SK-N-MC (cell line): ENCODE measurements at regions not wholly inside any gene's neighbourhood (a gene's known extent, or its start where the extent isn't known, plus 50 kb on each side); places are given as distances from the start of the nearest gene placed in this dataset.

Source experiments
- DNase-seq: peaks from one replicate; pipeline ENCODE4 v3.0.0-alpha.2; 2011; ENCODE audit warnings: low read depth, low spot score
- H3K27ac ChIP-seq: fragments of 200-600 bp; sonication (generic); 2 replicates; pipeline ENCODE4 v1.5.1; 2016; ENCODE audit warnings: mixed run types
- H3K36me3 ChIP-seq: fragments of 200-600 bp; sonication (generic); 2 replicates; pipeline ENCODE4 v1.6.1; 2017; ENCODE audit warnings: antibody characterized with exemption, low read length, mixed read lengths; ENCODE audit not compliant: insufficient read depth
- H3K4me3 ChIP-seq: fragments of 200-600 bp; sonication (generic); 2 replicates; pipeline ENCODE4 v1.5.1; 2016
- H3K9ac ChIP-seq: fragments of 200-600 bp; sonication (generic); 2 replicates; pipeline ENCODE4 v1.8.0; 2017; ENCODE audit warnings: mixed run types, mixed read lengths; ENCODE audit not compliant: insufficient read length
- H3K9me3 ChIP-seq: fragments of 200-600 bp; sonication (generic); 2 replicates; pipeline ENCODE4 v1.6.1; 2017; ENCODE audit warnings: low read depth, mild to moderate bottlenecking, antibody characterized with exemption, low read length, moderate library complexity, mixed read lengths
- EZH2 ChIP-seq: fragments of 200-600 bp; sonication (generic); IDR thresholded peaks from one replicate; pipeline ENCODE4 v1.6.1; 2017; ENCODE audit warnings: antibody characterized with exemption
- FOXP2 ChIP-seq: optimal IDR thresholded peaks from 2 replicates; pipeline ENCODE3; 2011; ENCODE audit warnings: mild to moderate bottlenecking, moderate library complexity; ENCODE audit not compliant: insufficient read depth; ENCODE audit errors: extremely low read length, control extremely low read depth
- POLR2AphosphoS5 ChIP-seq: IDR thresholded peaks from 2 replicates; pipeline ENCODE4 v1.6.1; 2012; ENCODE audit warnings: mild to moderate bottlenecking, low read depth, low read length, borderline replicate concordance

DNA sequence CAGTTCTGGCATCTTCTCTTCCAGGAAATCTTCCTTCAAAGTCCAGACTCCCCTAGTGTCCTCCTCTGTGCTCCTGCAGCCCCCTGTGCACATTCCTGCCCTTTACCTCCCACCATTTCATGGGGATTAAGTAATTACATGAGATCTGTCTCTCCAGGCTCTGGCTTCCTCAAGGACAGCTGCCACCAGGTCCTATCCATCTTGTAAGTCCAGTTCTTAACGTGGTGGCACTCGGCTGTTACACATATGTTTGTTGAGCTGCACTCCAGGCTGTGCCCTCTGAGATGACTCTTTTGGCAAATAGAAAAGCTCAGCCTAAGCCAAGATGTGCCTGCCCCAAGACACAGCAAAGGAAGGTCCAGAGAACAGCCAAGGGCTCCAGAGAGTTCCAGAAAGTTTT, 57.4 kb upstream of the CAMK1G start:
- DNase-seq, result no peak
- H3K27ac ChIP-seq, result no peak overlapping the region
- no peak overlapping the region for H3K4me3 ChIP-seq
- no peak overlapping the region for H3K9ac ChIP-seq
- TF ChIP-seq FOXP2 (no peak), EZH2 (no peak), POLR2AphosphoS5 (no peak)
- no peaks in the 10 kb centered on the region for H3K9me3 ChIP-seq
- H3K36me3 ChIP-seq, result no peaks in the 10 kb centered on the region

DNA sequence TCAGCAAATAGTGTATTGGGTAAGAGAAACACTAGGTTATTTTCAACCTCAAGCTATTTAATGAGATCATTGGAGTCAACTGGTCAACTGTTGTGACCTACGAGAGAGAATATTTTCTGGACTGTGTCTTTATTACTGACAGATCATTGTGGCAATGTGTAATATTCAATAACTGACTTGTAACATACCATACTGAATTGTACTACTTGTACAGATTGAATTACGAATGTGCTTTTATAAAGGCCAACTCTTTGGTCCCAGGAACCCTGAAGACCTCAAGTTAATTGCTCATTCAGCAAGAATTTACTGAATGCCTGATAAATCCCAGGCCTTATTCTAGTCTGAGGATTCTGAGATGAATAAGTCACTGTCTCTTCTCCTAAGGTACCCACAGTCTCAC, 56.1 kb upstream of the CAMK1G start:
- DNase-seq, result no peak
- Histone ChIP-seq H3K4me3 (no peak overlapping the region), H3K9me3 (no peaks in the 10 kb centered on the region), H3K9ac (no peak overlapping the region), H3K27ac (no peak overlapping the region), H3K36me3 (no peaks in the 10 kb centered on the region)
- no peak for TF ChIP-seq FOXP2
- TF ChIP-seq POLR2AphosphoS5, result no peak
- no peak for TF ChIP-seq EZH2

DNA sequence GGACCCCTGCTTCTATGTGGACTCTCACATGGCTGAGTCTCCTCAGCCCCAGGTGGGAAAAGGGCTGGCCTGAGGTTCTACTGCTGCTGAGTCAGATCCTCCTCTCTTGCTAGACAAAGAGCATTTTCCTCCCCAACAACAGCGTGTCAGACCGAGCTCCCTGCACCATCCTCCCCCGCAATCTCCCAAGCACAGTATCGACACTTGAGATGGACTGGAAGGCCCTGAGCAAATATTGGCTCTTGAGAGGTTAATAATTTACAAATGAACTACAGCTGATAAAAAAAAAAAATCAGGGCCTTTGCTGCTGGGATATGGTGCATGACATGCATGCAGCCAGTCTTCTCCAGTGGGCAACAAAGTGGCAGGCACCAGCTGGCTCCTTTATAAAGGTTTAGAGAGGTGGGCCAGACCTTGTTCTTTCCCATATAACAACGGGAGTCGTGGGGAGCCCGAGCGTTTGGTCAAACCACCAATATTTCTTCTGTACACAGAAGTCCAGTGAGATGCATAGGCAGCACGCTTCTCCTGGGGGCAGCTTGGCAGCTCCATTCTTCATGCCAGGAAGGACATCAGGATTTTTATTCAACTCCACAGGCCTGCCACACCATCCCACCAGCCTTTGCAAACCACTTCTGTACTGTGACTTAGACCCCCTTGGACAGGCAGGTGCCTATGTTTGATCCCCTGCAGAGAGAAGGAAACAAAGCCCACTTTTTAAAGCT, 55.4 kb upstream of the CAMK1G start:
- Histone ChIP-seq H3K4me3 (no peak overlapping the region), H3K9ac (no peak overlapping the region), H3K9me3 (no peaks in the 10 kb centered on the region), H3K36me3 (no peaks in the 10 kb centered on the region), H3K27ac (no peak overlapping the region)
- TF ChIP-seq POLR2AphosphoS5 (no peak), EZH2 (no peak)
- no peak for DNase-seq

DNA sequence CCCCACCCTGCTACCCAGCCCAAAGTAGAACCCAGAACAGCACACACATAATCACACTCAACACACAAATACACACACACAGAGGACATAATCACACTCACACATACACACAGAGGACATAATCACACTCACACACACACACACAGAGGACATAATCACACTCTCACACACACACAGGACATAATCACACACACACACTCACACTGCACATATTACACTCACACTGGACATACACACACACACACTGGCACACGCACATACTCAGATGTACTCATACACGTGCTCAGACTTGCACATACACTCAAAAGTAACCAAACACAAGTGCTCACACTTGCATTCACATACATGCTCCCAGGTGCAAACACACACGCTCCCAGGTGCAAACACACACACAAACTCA, 54.3 kb upstream of the CAMK1G start:
- H3K9me3 ChIP-seq, result no peaks in the 10 kb centered on the region
- H3K4me3 ChIP-seq, result no peak overlapping the region
- H3K36me3 ChIP-seq, result no peaks in the 10 kb centered on the region
- no peak for TF ChIP-seq POLR2AphosphoS5
- TF ChIP-seq FOXP2, result no peak
- H3K27ac ChIP-seq, result no peak overlapping the region
- no peak for DNase-seq
- no peak overlapping the region for H3K9ac ChIP-seq

DNA sequence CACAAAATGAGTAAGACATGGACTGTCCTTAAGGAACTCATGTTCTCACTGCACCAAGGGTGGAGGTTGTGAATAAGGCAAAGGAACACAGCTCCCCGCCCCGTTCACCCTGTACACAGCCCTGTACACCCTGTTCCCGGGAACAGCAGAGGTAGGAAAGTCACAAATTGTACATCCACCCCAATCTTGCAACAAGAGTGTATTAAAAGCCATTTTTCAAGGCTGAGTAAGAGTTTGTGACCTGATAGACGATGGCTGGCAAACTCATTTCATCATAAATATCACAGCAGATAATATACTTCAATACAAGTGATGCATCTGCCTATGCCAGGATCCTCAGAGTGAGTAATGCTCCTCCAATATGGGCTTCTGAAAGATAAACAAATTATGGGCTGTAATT, 52.5 kb upstream of the CAMK1G start:
- H3K36me3 ChIP-seq, result no peaks in the 10 kb centered on the region
- no peak overlapping the region for H3K4me3 ChIP-seq
- TF ChIP-seq FOXP2 (no peak), POLR2AphosphoS5 (no peak), EZH2 (no peak)
- H3K9ac ChIP-seq, result no peak overlapping the region
- no peaks in the 10 kb centered on the region for H3K9me3 ChIP-seq
- DNase-seq, result no peak
- no peak overlapping the region for H3K27ac ChIP-seq

DNA sequence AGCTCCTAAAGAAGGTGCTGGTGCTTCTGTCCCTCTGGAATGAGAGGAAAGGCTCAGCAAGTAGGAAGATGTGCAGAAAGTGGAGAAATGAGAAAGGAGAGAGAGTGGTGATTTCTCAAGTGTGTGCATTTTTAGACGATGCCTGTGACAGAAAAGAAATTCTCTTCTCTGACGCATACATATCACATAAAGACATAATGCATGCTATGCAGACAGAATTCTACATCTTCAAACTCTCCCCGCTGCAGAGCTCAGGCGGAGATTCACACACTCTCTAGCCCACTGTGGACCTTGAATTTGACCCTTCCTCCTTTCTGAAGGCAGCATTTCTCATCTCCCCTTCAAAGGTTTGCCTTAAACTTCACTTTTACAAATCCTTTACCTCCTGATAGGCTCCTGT, 52.0 kb upstream of the CAMK1G start:
- Histone ChIP-seq H3K9ac (no peak overlapping the region), H3K9me3 (no peaks in the 10 kb centered on the region), H3K4me3 (no peak overlapping the region), H3K36me3 (no peaks in the 10 kb centered on the region), H3K27ac (no peak overlapping the region)
- no peak for TF ChIP-seq EZH2
- no peak for TF ChIP-seq FOXP2
- no peak for TF ChIP-seq POLR2AphosphoS5
- no peak for DNase-seq
